HepG2 (cell line): ENCODE measurements at regions not wholly inside any gene's neighbourhood (a gene's known extent, or its start where the extent isn't known, plus 50 kb on each side); places are given as distances from the start of the nearest gene placed in this dataset.

ENCODE experiments used
- ETV6 ChIP-seq: sonication (generic); formaldehyde crosslinking; conservative IDR thresholded peaks from 2 replicates; pipeline ENCODE4 v1.4.0; 2020; ENCODE audit warnings: missing genetic modification reagents
- KDM3A ChIP-seq: IDR thresholded peaks from 2 replicates; pipeline ENCODE4 v1.6.1; 2018; ENCODE audit warnings: low read depth, missing compliant biosample characterization
- MAFG ChIP-seq: sonication (generic); formaldehyde crosslinking; IDR thresholded peaks from 2 replicates; pipeline ENCODE4 v1.5.1; 2020; ENCODE audit warnings: mild to moderate bottlenecking, missing genetic modification reagents
- PHF5A ChIP-seq: IDR thresholded peaks from one replicate; pipeline ENCODE4 v1.6.1; 2018; ENCODE audit warnings: low read depth, missing genetic modification reagents; ENCODE audit not compliant: unreplicated experiment
- RAD21 ChIP-seq: fragments of 450-650 bp; formaldehyde crosslinking; IDR thresholded peaks from 2 replicates; pipeline ENCODE4 v1.5.0; 2020; ENCODE audit warnings: mild to moderate bottlenecking
- SRSF1 ChIP-seq: fragments of 200-400 bp; formaldehyde crosslinking; optimal IDR thresholded peaks from 2 replicates; pipeline ENCODE3; 2017; ENCODE audit warnings: mild to moderate bottlenecking, low read depth, low read length, moderate library complexity
- TAF15 ChIP-seq: fragments of 200-400 bp; formaldehyde crosslinking; IDR thresholded peaks from one replicate; pipeline ENCODE4 v1.6.1; 2018; ENCODE audit warnings: mild to moderate bottlenecking, low read depth, low read length; ENCODE audit not compliant: poor library complexity, severe bottlenecking
- ZC3H13 ChIP-seq: sonication (generic); formaldehyde crosslinking; IDR thresholded peaks from 2 replicates; pipeline ENCODE4 v1.8.1; 2023; ENCODE audit warnings: mild to moderate bottlenecking, missing genetic modification reagents, moderate library complexity
- ZMYM3 ChIP-seq: sonication (generic); formaldehyde crosslinking; IDR thresholded peaks from 2 replicates; pipeline ENCODE4 v1.5.1; 2020; ENCODE audit warnings: mild to moderate bottlenecking, missing genetic modification reagents
- ZNF224 ChIP-seq: sonication (generic); formaldehyde crosslinking; IDR thresholded peaks from 2 replicates; pipeline ENCODE4 v1.5.0; 2020; ENCODE audit warnings: mild to moderate bottlenecking, missing genetic modification reagents
- ZNF274 ChIP-seq: sonication (generic); formaldehyde crosslinking; IDR thresholded peaks from 2 replicates; pipeline ENCODE4 v1.5.1; 2020; ENCODE audit warnings: mild to moderate bottlenecking, missing genetic modification reagents
- TF ChIP-seq, protein P1 (sequence below): IDR thresholded peaks from 2 replicates; pipeline ENCODE4 v1.6.1; 2016
- TF ChIP-seq, protein P2 (sequence below), 2 experiments: sonication (generic) in 1 of 2; formaldehyde crosslinking in 1 of 2; IDR thresholded peaks; 2 replicates each; pipeline versions ENCODE4 v1.5.1 to v1.6.1; 2011 to 2020; ENCODE audit warnings: borderline replicate concordance in 1 of 2, low read depth in 1 of 2, low read length in 1 of 2, mild to moderate bottlenecking in 1 of 2, missing genetic modification reagents in 1 of 2, moderate library complexity in 1 of 2
- TF ChIP-seq, protein P3 (sequence below): sonication (generic); formaldehyde crosslinking; IDR thresholded peaks from 2 replicates; pipeline ENCODE4 v1.5.0; 2020; ENCODE audit warnings: mild to moderate bottlenecking, missing genetic modification reagents, moderate library complexity

DNA sequence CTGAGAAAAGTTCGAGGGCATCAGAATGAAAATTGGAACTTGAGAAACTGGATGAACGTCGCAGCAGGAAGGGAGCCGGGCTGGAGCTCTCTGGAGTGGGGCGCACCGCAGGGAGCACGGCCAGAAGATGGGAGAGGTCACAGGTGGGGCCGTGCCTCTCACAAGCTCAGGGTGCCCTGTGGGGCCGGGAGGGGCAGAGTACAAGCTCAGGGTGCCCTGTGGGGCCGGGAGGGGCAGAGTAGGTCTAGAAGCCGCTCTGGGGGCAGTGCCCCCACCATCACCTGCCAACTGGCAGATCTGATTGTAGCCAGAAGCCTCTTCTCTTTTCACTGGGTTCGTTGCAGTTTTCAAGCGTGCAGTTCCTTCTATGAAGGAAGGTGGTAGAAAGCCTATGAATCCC is 61.1 kb upstream of the SNX9 start:
- TF ChIP-seq RAD21 (CRISPR knock-in tag) (no peak), ETV6 (CRISPR knock-in tag) (no peak), TAF15 (no peak), MAFG (CRISPR knock-in tag) (no peak), PHF5A (no peak), ZNF274 (CRISPR knock-in tag) (no peak), KDM3A (CRISPR knock-in tag) (no peak), SRSF1 (no peak), ZMYM3 (CRISPR knock-in tag) (no peak), ZC3H13 (CRISPR knock-in tag) (no peak), ZNF224 (CRISPR knock-in tag) (no peak)
- TF ChIP-seq, protein P1, sequence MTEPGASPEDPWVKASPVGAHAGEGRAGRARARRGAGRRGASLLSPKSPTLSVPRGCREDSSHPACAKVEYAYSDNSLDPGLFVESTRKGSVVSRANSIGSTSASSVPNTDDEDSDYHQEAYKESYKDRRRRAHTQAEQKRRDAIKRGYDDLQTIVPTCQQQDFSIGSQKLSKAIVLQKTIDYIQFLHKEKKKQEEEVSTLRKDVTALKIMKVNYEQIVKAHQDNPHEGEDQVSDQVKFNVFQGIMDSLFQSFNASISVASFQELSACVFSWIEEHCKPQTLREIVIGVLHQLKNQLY (CRISPR knock-in tag) = no peak
- TF ChIP-seq, protein P2, sequence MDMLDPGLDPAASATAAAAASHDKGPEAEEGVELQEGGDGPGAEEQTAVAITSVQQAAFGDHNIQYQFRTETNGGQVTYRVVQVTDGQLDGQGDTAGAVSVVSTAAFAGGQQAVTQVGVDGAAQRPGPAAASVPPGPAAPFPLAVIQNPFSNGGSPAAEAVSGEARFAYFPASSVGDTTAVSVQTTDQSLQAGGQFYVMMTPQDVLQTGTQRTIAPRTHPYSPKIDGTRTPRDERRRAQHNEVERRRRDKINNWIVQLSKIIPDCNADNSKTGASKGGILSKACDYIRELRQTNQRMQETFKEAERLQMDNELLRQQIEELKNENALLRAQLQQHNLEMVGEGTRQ (IDR thresholded peaks at IDR 0.05; ENCODE audit: low read depth, low read length) = no peak
- TF ChIP-seq, protein P2 (CRISPR knock-in tag; IDR thresholded peaks at IDR 0.05; ENCODE audit: borderline replicate concordance) = no peak
- TF ChIP-seq, protein P3, sequence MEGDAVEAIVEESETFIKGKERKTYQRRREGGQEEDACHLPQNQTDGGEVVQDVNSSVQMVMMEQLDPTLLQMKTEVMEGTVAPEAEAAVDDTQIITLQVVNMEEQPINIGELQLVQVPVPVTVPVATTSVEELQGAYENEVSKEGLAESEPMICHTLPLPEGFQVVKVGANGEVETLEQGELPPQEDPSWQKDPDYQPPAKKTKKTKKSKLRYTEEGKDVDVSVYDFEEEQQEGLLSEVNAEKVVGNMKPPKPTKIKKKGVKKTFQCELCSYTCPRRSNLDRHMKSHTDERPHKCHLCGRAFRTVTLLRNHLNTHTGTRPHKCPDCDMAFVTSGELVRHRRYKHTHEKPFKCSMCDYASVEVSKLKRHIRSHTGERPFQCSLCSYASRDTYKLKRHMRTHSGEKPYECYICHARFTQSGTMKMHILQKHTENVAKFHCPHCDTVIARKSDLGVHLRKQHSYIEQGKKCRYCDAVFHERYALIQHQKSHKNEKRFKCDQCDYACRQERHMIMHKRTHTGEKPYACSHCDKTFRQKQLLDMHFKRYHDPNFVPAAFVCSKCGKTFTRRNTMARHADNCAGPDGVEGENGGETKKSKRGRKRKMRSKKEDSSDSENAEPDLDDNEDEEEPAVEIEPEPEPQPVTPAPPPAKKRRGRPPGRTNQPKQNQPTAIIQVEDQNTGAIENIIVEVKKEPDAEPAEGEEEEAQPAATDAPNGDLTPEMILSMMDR (CRISPR knock-in tag) = no peak
